ENCODE measurements at regions not wholly inside any gene's neighbourhood (a gene's known extent, or its start where the extent isn't known, plus 50 kb on each side); places are given as distances from the start of the nearest gene placed in this dataset.

DNA sequence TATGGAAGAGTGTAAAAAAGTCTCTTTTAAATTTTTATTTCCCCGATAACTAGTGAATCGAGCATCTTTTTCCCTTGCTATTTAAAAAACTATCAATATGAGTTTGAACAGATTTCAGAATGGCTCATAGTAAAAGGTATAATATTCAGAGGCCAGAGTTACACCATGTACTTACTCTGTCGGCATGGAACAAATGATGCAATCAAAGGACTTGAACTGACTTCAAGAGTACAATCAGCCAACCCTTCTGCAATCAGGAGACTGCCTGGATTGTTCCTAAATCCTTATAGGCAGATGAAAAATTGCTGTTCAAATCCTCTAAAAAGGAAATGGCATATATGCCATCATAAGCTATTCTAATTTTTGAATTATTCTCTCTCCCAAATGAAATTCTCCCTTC, 273.3 kb downstream of the SH2D1A start (continued):
- TF ChIP-seq, protein P1, sequence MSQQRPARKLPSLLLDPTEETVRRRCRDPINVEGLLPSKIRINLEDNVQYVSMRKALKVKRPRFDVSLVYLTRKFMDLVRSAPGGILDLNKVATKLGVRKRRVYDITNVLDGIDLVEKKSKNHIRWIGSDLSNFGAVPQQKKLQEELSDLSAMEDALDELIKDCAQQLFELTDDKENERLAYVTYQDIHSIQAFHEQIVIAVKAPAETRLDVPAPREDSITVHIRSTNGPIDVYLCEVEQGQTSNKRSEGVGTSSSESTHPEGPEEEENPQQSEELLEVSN (IDR thresholded peaks at IDR 0.05), result no peak

Measured in H1 (cell line).